ENCODE measurements at regions not wholly inside any gene's neighbourhood (a gene's known extent, or its start where the extent isn't known, plus 50 kb on each side); places are given as distances from the start of the nearest gene placed in this dataset.

GRCh38 chr16:85184404-85184803 is 72.1 kb upstream of the CIBAR2 start:
- intact Hi-C loops (cut with micrococcal nuclease), result no loop called here
- ATAC-seq (no peak), DNase-seq (no peak)

DNA sequence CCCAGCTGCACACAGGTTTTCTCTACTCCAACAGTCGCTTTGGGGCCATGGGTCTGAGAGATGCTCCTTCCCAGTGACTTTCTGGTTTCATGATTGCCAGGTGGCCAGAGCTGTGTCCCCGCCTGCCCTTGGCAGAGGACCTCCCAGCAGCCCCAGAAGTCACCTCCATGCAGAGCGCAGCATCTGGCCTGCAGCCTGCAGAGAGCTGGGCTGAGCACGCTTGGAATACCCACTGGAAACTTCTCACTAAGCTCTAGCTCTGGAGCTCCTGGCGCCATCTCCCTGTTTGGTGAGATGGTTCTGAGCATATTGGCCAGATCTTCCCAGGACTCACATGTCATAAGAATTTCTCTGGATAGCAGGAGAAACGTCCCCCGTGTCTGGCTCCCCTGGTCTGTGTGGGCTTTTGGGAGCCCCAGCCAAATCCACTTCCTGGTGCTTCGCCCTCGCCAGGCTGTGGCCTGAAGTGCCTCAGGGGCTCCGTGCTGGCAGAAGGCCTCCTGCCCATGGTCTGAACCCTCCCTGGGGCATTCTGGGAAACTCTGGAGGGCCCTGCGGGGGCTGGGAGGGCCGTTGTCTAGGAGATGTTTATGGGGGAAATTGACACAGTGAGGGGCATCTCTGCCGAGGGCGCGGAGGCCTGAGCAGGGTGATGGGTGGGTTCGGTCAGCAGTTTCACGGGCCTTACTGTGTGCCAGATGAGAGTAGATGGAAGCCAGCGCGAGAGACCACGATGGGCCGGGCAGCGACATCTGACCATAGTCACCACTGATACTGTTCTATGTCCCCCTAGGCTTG is 73.2 kb upstream of the CIBAR2 start:
- intact Hi-C loops (cut with micrococcal nuclease), result no loop called here
- ATAC-seq (peak; percentile 78), DNase-seq (peak; percentile 77)

GRCh38 chr16:85187002-85187401 is 74.7 kb upstream of the CIBAR2 start:
- DNase-seq (peak; percentile 79), ATAC-seq (peak; percentile 87)
- intact Hi-C loops (cut with micrococcal nuclease), result no loop called here

DNA sequence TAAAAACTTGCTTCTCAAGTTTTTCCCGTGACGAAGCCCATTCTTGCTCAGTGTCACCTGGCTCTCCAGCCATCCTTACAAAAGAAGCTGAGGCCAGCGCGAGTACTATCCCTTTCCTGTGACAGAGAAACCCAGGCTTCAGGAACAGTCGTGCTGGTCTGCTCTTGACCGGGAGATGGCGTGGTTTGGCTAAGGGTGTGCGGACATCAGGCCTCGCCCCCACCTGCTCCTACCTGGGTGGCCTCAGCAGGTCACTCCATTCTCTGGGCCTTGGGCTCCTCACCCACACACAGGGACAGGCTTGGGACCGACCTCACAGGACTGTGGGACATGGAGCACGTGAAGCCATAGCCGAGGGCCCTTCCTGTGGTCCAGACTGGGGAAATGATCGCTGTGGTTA is 75.2 kb upstream of the CIBAR2 start:
- no peak for ATAC-seq
- no peak for DNase-seq
- intact Hi-C loops (cut with micrococcal nuclease), result no loop called here

GRCh38 chr16:85187886-85188285 is 75.6 kb upstream of the CIBAR2 start:
- DNase-seq, result peak; percentile 27
- ATAC-seq, result no peak
- intact Hi-C loops (cut with micrococcal nuclease), result no loop called here

- DNase-seq (no peak), ATAC-seq (no peak)
Measured at GRCh38 chr16:85188822-85189672, 76.8 kb upstream of the CIBAR2 start.

GRCh38 chr16:85190572-85190971 is 78.3 kb upstream of the CIBAR2 start:
- DNase-seq, result peak; percentile 50
- intact Hi-C loops (cut with micrococcal nuclease), result no loop called here
- ATAC-seq, result peak; percentile 51

More at GRCh38 chr16:85188822-85189672, 76.8 kb upstream of the CIBAR2 start:
- intact Hi-C loops (cut with micrococcal nuclease), result no loop called here

- DNase-seq (peak; percentile 14), ATAC-seq (no peak)
- intact Hi-C loops (cut with micrococcal nuclease), result no loop called here
Measured at GRCh38 chr16:85191341-85191965, 79.2 kb upstream of the CIBAR2 start.

- ATAC-seq (no peak), DNase-seq (peak; percentile 30)
- intact Hi-C loops (cut with micrococcal nuclease), result no loop called here
Measured at GRCh38 chr16:85192238-85193114, 80.2 kb upstream of the CIBAR2 start.

GRCh38 chr16:85193115-85193493 is 80.8 kb upstream of the CIBAR2 start:
- intact Hi-C loops (cut with micrococcal nuclease), result no loop called here
- ATAC-seq (no peak), DNase-seq (no peak)

DNA sequence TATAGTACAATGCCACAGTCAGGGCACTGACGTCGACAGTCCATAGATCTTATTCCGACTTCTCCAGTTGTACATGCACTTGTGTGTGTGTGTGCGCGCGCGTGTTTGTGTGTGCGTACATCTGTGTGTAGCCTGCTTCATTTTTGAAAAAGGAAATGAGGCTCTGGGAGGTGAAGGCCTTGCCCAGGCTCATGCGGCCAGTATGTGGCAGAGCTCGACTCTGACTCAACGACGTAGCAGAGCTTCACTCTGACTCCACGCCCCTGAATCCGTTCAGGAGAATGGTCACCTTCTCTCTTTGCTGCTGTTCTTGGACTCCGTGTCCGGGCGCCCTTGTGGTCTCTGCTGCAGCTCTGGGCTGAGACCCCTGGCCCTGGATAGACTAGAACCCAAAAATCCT is 81.6 kb upstream of the CIBAR2 start:
- ATAC-seq (no peak), DNase-seq (peak; percentile 13)
- intact Hi-C loops (cut with micrococcal nuclease), result no loop called here

DNA sequence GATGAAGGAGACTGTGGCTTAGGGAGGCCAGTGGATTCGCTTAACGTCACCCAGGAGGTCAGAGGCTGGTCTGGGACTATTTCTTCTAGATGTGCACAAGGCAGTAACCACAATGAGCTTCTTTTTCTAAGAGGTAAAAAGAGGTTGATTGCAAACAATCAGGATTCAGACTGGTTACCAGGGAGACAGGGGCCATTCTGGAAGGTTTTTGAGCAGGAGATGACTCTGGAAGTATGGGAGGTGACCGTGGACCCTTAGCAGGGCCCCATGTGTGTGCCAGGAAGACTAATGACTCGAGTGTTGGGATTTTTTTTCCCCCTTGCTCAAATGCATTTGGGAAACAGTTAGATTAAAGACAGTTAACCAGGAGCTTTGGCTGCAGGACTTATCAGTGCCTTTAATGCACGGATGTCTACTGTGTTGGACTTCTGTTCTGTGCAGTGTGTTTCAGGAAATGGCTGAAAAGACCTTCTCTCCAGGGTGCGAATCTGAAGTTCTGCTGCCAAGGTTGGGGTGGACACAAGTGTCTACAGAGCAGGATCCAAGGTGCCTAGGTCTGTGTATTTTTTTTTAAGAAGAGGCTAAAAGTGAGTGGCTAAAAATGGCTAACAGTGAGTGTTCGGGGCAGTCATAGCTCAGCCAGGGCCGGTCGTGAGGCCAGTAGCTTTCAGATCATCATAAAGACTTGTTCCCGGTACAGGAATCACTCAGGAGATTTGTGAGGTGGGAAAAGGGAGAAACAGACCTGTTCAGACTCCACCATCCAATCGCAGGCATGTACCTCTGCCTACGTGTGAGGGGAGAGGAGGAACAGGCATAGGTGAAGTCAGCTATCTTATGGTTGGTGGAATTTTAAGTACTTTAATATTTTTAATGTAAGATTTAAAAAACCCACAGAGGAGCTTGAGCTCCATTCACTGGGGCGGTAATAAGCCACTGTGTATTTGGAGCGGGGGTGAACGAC is 82.3 kb upstream of the CIBAR2 start:
- DNase-seq (peak; percentile 10), ATAC-seq (no peak)
- intact Hi-C loops (cut with micrococcal nuclease), result no loop called here

DNA sequence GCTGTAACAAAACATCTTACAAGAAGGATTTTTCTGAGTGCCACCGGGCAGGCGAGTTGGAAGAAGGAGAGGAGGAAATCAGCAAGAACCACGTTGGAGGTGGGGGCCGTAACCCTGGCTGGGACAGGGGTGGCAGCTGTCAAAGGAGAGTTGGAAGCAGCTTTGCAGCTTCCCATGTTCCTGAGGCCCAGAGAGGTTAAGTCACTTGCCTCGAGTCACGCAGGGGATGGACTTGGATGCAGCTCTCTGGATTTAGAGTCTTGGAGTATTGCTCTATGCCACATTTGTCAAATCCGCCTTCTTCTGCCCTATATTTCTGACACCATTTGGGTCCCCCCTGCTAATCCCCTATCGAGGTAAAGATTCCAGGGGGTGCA is 83.0 kb upstream of the CIBAR2 start:
- no peak for ATAC-seq
- intact Hi-C loops (cut with micrococcal nuclease), result no loop called here
- DNase-seq, result peak; percentile 14

GRCh38 chr16:85195900-85196772 is 83.9 kb upstream of the CIBAR2 start:
- DNase-seq (peak; percentile 61), ATAC-seq (peak; percentile 71)
- intact Hi-C loops (cut with micrococcal nuclease), result no loop called here

DNA sequence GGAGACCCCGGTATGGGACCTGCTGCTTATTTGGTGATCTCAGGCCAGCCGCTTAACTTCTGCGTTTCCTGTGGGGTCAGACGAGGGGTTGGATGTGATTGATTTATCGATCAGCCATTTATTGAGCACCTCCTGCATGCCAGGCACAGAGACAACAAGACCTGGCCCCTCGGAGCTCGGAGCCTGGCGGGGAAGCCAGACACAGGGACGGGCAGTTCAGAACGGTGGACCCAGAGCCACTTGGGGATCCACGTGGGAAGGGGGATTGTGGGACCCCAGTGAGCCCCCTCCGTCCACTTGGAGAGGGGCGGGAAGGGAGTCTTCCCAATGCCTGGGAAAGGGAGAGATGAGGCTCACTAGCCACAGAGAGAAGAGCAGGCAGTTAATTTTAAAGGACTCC is 84.7 kb upstream of the CIBAR2 start:
- ATAC-seq (no peak), DNase-seq (peak; percentile 14)
- intact Hi-C loops (cut with micrococcal nuclease), result no loop called here

DNA sequence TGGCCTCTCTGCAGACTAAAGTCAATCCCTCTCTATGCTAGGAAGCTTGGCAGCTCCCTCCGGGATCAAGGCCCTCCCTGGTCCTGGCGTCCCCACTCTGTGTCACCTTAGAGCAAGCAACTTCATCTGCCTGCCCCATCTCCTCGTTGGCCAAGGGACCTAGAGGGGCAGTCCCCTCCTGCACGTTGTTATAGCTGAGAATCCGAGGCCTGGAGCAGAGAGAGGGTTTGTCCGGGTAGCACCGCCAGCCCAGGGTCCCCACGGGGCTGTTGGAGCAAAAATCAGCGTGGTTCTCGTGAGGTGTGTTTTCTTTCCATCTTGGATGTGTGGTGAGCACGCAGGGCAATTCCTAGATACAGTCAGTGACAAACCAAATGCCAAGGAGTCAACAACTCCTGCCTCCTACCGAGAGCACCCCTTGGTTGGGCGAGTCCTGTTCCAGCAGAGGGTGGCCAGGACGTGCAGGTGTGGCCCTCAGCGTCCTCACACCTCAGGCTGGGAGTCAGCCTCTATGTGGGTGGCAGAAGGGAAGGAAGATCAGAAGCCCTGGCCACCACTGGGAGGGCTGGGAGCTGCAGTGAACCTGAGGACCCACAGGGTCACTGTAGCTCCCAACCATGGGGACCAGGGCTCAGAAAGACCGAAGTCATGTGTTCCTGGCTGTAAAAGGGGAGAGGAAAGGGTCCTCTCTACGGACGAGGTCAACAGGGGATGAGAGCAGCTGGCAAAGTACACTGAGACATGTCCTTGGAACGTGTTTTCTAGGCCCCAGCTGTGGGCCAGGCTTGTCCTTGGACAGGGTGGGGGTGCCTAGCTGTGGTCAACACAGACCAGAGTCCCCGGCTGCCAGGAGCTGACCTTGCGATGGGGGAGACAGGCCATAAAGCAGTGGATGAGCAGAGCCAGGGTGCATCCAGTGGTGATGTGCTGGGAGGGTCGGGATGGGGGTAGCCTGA is 85.6 kb upstream of the CIBAR2 start:
- ATAC-seq (no peak), DNase-seq (peak; percentile 34)
- intact Hi-C loops (cut with micrococcal nuclease), result no loop called here

Data from left ventricle myocardium superior (tissue), 1 donor.